NCI-H226 (cell line): ENCODE measurements at regions not wholly inside any gene's neighbourhood (a gene's known extent, or its start where the extent isn't known, plus 50 kb on each side); places are given as distances from the start of the nearest gene placed in this dataset.
A peak's percentile ranks its signal among the peaks of the same experiment; 100 is the strongest.

Experiments
- DNase-seq: peaks from one replicate; pipeline ENCODE4 v3.0.0-alpha.2; 2015

- DNase-seq = peak; percentile 88
These were observed 65.2 kb upstream of the CDON start for GRCh38 chr11:126127898-126128297.

GRCh38 chr11:126127284-126127845 lies 64.7 kb upstream of the CDON start:
- DNase-seq = no peak

GRCh38 chr11:126124231-126124661 lies 61.6 kb upstream of the CDON start:
- no peak for DNase-seq

- no peak for DNase-seq
These were observed 61.0 kb upstream of the CDON start for GRCh38 chr11:126123686-126124085.

GRCh38 chr11:126122863-126123262 lies 60.2 kb upstream of the CDON start:
- DNase-seq = no peak

GRCh38 chr11:126121296-126121695 lies 58.6 kb upstream of the CDON start:
- no peak for DNase-seq

GRCh38 chr11:126118806-126119205 lies 56.1 kb upstream of the CDON start:
- no peak for DNase-seq

GRCh38 chr11:126115816-126116331 lies 53.2 kb upstream of the CDON start:
- no peak for DNase-seq

GRCh38 chr11:126115127-126115495 lies 52.4 kb upstream of the CDON start:
- DNase-seq = peak; percentile 53

- DNase-seq = no peak
These were observed 51.9 kb upstream of the CDON start for GRCh38 chr11:126114486-126115126.

GRCh38 chr11:126113963-126114362 lies 51.3 kb upstream of the CDON start:
- DNase-seq = no peak

GRCh38 chr11:126113515-126113957 lies 50.9 kb upstream of the CDON start:
- DNase-seq = peak; percentile 97

GRCh38 chr11:126113012-126113411 lies 50.3 kb upstream of the CDON start:
- no peak for DNase-seq

GRCh38 chr11:126112547-126112946 lies 49.9 kb upstream of the CDON start:
- DNase-seq = no peak
